ENCODE measurements at regions not wholly inside any gene's neighbourhood (a gene's known extent, or its start where the extent isn't known, plus 50 kb on each side); places are given as distances from the start of the nearest gene placed in this dataset.

DNA sequence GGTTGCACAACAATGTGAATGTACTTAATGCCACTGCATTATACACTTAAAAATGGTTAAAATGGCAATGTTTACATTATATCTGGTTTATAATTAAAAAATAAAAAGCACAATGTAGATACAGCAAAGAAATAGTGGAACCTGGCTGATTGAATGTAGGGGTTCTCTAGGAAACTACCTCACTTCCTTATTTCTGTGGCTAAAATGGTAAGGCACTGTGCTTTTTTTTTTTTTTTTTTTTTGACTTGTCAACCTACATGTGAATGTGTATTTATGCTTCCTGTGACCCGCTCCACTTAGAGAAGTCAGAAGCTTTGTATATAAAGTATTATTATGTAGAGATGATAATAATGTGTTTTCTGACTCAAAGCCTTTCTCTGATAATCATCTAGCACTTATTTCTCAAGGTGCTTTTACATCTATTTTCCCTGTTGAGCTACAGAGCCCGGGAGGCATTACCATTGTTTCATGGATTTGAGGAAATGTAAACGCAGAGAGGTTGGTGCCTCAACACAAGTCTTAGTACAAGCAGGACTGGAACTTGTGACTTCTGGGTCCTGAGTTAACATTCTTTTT lies 55.0 kb downstream of the SOX4 start:
- peak; percentile 61 to 85 for ATAC-seq (ENCODE audit: low read depth in 2 of 2)
- Mint-ChIP-seq H3K9me3 (peaks cover 2 to 13% (median 3%) of the 10 kb centered on the region in 7 donors), H3K27me3 (no peaks in the 10 kb centered on the region)

DNA sequence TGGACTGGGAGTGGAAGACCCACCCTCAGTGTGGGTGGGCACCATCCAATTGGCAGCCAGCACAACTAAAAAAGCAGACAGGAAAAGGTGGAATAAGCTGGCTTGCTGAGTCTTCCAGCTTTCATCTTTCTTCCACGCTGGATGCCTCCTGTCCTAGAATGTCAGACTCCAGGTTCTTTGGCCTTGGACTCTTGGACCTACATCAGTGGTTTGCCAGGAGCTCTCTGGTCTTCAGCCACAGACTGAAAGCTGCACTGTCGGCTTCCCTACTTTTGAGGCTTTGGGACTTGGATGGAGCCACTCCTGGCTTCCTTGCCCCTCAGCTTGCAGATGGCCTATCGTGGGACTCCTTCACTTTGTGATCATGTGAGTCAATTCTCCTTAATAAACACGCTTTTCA lies 59.8 kb downstream of the SOX4 start:
- Mint-ChIP-seq H3K36me3 (peaks cover 4 to 6% of the 10 kb centered on the region in 2 donors), H3K27ac (no peak overlapping the region), H3K27me3 (no peaks in the 10 kb centered on the region), H3K9me3 (peaks cover 2 to 13% (median 3%) of the 10 kb centered on the region in 7 donors), H3K4me3 (no peak overlapping the region), H3K4me1 (peaks cover 0 to 7% (median 0%) of the 10 kb centered on the region in 3 donors)
- ATAC-seq (ENCODE audit: low read depth in 2 of 2) (no peak), DNase-seq (no peak)

More for the DNA sequence above, 55.0 kb downstream of the SOX4 start:
- Mint-ChIP-seq H3K4me3 (no peak overlapping the region), H3K4me1 (peaks cover 0 to 12% (median 0%) of the 10 kb centered on the region in 3 donors), H3K36me3 (peaks cover 0 to 6% of the 10 kb centered on the region in 2 donors), H3K27ac (peak overlapping the region in 1 of 6 donors; percentile 4)
- no peak for DNase-seq

DNA sequence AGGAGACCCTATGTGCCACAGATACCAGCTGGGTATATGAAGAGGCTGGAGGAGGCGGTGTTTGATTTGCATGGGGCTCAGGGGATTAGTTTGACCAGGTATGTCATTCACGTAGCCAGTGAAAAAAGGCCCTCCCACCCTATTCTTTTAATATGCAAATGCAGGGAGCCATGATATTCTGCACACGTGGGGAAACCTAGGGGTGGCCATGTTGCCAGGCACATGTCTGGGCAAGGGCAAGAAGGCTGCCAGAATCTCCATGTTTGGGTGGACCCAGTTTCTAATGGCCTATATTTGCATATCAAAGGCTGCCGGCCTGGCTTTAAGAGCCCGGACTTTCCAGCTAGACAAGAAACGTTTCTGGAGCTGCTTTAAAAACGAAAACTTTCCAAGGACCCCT lies 60.4 kb downstream of the SOX4 start:
- peaks cover 0 to 4% (median 0%) of the 10 kb centered on the region in 3 donors for H3K27me3 Mint-ChIP-seq
- ATAC-seq (ENCODE audit: low read depth in 2 of 2), result no peak

DNA sequence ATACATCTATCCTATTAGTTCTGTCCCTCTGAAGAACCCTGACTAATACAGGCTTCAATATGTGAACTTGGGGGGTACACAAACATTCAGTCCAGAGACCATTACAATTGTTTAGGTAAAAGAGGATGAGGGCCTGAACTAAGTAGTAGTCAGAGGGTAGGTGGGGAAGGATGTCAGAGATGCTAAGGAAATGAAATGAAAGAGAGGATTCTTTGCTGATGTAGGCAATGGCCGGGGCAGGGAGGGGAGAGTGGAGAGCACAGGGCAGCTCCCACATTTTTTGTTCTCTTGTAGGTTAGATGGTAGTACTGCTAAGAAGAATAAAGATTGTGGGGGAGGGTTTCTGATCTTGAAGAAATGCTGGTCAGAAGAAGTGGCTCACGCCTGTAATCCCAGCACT lies 60.8 kb downstream of the SOX4 start:
- ATAC-seq (ENCODE audit: low read depth in 2 of 2) (no peak), DNase-seq (no peak)
- Mint-ChIP-seq H3K9me3 (peaks cover 2 to 13% (median 3%) of the 10 kb centered on the region in 7 donors), H3K27me3 (peaks cover 0 to 4% (median 0%) of the 10 kb centered on the region in 3 donors), H3K4me1 (no peaks in the 10 kb centered on the region), H3K4me3 (no peak overlapping the region), H3K27ac (peak overlapping the region in 1 of 6 donors; percentile 18), H3K36me3 (peaks cover 4 to 6% of the 10 kb centered on the region in 2 donors)

More for the DNA sequence above, 60.4 kb downstream of the SOX4 start:
- Mint-ChIP-seq H3K27ac (no peak overlapping the region), H3K4me3 (no peak overlapping the region), H3K9me3 (peaks cover 2 to 13% (median 3%) of the 10 kb centered on the region in 7 donors), H3K36me3 (peaks cover 4 to 6% of the 10 kb centered on the region in 2 donors), H3K4me1 (peaks cover 0 to 2% (median 0%) of the 10 kb centered on the region in 3 donors)
- no peak for DNase-seq

DNA sequence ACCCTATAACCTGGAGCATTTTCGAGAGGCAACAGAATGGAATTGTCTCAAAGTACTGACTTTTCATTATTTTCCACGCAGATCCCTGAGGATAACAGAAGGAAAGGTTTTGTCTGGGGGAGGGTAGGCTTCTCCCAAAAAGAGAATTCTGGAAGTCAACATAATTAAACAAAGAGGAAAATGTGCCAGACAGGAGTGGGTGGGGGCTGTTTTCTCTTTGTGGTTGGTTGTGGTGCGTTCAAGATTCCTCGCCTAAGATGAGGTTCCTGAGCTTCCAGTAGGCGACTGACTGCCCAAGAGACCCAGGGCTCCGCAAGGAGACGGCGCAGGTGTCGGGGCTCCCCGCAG lies 70.4 kb downstream of the SOX4 start:
- Mint-ChIP-seq H3K27me3 (peaks cover 44 to 55% (median 46%) of the 10 kb centered on the region in 3 donors), H3K4me1 (peaks cover 27 to 36% (median 35%) of the 10 kb centered on the region in 3 donors), H3K4me3 (peak overlapping the region in 6 of 8 donors; percentile 13 to 79 (median 50)), H3K9me3 (peaks cover 0 to 4% (median 0%) of the 10 kb centered on the region in 7 donors), H3K27ac (peak overlapping the region in 1 of 6 donors; percentile 53), H3K36me3 (peaks cover 0 to 8% of the 10 kb centered on the region in 2 donors)
- DNase-seq, result no peak
- no peak for ATAC-seq (ENCODE audit: low read depth in 2 of 2)

DNA sequence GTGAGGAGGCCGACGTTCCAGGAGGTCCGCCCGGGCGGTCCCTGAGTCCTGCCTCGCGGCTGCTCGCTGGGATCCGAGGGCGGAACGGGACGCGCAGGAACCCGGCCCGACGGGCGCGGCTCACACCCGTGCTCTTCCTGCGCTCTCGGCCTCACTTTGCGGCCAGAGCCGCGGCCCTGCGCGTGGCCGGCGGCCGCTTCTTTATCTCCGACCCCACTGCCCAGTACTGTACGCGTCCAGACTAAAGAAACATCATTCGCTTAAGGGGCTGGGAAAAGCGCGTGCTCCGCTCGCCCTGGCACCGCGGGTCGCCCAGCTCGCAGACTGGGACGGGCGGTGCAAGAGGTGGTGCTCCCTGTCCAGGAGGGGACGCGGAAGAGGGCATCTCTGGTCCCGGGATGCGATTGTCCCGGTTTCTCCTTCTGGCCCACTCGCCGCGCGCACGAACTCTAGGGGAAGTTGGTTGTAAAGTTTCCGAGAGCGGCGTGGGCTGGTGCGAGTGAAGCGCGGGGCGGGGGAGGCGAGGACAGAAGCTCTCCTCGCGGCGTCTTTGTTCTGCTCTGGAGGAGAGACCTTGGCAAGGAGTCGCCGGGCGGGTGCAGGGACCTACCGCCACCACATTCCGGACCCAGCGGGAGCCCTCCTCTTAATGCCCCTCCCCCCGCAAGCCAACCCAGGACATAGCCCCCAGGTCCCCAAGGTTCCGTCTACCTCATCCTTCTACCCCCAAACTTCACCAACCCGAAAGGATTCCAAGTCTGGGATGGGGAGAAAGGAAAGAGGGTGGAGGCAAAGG lies 71.0 kb downstream of the SOX4 start:
- DNase-seq (no peak), ATAC-seq (ENCODE audit: low read depth in 2 of 2) (peak; percentile 60 to 63)
- peaks cover 48 to 58% (median 48%) of the 10 kb centered on the region in 3 donors for H3K27me3 Mint-ChIP-seq
- H3K4me1 Mint-ChIP-seq, result peaks cover 27 to 36% (median 35%) of the 10 kb centered on the region in 3 donors
- peaks cover 0 to 4% (median 0%) of the 10 kb centered on the region in 7 donors for H3K9me3 Mint-ChIP-seq
- H3K4me3 Mint-ChIP-seq, result peak overlapping the region; percentile 57 to 92 (median 84)
- peaks cover 0 to 8% of the 10 kb centered on the region in 2 donors for H3K36me3 Mint-ChIP-seq
- H3K27ac Mint-ChIP-seq, result peak overlapping the region in 3 of 6 donors; percentile 60 to 88 (median 84)

DNA sequence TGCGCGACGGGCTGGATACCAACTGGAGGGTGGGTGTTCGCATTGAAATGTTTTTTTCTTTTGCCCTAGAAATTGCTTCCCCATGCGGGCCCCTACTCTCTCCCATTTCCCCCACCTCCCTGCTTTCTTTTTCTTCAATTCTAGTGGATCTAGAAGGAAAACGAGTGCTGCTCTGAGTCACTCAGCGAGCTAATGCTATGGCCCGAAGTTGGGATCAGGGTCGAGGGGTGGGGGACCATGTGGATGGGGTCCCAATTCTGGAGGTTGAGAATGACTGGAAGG lies 71.5 kb downstream of the SOX4 start:
- Mint-ChIP-seq H3K4me1 (peaks cover 27 to 36% (median 35%) of the 10 kb centered on the region in 3 donors), H3K9me3 (peaks cover 0 to 4% (median 0%) of the 10 kb centered on the region in 7 donors), H3K36me3 (peaks cover 0 to 8% of the 10 kb centered on the region in 2 donors), H3K27me3 (peaks cover 48 to 58% (median 48%) of the 10 kb centered on the region in 3 donors), H3K4me3 (peak overlapping the region; percentile 12 to 92 (median 83)), H3K27ac (no peak overlapping the region)
- no peak for ATAC-seq (ENCODE audit: low read depth in 2 of 2)
- DNase-seq, result no peak

DNA sequence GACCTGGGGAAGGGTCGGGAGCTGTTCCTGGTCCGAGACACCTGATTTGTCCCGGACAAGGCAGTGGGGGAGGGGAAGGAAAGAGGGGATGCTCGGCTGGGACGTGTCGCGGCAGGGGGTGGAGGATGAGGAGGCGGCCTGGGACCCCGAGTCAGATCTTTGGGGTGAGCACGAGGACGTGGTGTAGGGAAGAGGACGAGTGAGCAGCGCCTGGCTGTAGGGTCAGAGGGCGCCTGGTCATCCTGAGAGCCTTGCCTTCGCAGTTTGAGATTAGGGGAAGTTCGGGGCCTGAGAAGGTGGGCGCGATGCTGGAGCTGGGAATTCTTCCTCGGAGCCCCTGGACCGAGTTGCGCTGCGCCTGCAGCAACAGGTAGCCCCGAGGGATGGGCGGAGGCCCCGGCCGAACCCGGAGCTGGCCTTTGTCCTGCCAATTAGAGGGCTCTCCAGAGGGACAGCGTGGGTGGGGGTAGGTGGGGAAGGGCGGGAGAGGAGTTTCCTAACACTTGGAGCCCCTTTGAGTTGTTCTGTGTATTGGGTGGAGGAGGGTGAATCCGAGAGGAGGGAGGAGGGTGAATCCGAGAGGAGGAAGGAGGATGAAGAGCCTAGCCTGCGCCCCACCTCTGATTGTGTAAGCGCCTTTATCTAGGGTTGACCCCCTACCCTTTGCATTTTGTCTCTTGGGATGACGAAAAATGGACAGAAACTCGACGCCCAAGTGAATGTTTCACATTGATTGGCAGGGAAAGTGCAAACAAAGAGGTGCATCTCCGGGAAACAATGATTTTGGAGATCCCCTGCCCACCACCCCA lies 72.0 kb downstream of the SOX4 start:
- peaks cover 48 to 58% (median 48%) of the 10 kb centered on the region in 3 donors for H3K27me3 Mint-ChIP-seq
- H3K36me3 Mint-ChIP-seq, result peaks cover 0 to 8% of the 10 kb centered on the region in 2 donors
- H3K4me3 Mint-ChIP-seq, result peak overlapping the region; percentile 52 to 92 (median 83)
- no peak for DNase-seq
- ATAC-seq (ENCODE audit: low read depth in 2 of 2), result peak in 1 of 2 donors; percentile 4
- peak overlapping the region in 1 of 6 donors; percentile 84 for H3K27ac Mint-ChIP-seq
- peaks cover 27 to 36% (median 35%) of the 10 kb centered on the region in 3 donors for H3K4me1 Mint-ChIP-seq
- H3K9me3 Mint-ChIP-seq, result peaks cover 0 to 4% (median 0%) of the 10 kb centered on the region in 7 donors

DNA sequence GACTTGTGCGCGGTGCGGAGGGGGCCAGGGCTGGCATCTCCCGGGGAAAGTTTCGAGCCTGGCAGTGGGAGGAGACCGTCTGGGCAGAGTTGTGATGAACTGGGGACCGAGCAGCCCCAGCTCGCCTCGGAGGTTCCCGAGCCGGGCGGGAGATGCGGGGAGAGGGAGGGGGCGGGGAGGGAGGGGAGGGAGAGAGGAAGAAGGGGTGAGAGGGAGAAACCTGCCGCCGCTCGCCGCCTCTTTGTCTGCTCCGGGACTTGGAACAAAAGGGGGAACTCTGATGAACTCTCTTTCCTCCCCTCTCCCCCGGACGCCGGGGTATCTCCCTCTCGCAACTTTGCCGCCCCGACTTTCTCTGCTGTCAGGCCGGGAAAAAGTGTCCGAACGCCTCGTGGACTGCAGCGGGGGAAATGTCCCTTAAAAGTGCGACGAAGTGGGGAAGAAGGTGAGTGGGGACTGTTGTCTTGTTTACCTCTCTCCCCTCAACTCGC lies 72.7 kb downstream of the SOX4 start:
- ATAC-seq (ENCODE audit: low read depth in 2 of 2), result peak; percentile 45 to 48
- peaks cover 48 to 58% (median 48%) of the 10 kb centered on the region in 3 donors for H3K27me3 Mint-ChIP-seq
- peaks cover 0 to 8% of the 10 kb centered on the region in 2 donors for H3K36me3 Mint-ChIP-seq
- H3K4me1 Mint-ChIP-seq, result peaks cover 27 to 36% (median 35%) of the 10 kb centered on the region in 3 donors
- H3K9me3 Mint-ChIP-seq, result peaks cover 0 to 4% (median 0%) of the 10 kb centered on the region in 7 donors
- H3K4me3 Mint-ChIP-seq, result peak overlapping the region; percentile 75 to 92 (median 83)
- DNase-seq, result no peak
- H3K27ac Mint-ChIP-seq, result peak overlapping the region in 1 of 6 donors; percentile 84

DNA sequence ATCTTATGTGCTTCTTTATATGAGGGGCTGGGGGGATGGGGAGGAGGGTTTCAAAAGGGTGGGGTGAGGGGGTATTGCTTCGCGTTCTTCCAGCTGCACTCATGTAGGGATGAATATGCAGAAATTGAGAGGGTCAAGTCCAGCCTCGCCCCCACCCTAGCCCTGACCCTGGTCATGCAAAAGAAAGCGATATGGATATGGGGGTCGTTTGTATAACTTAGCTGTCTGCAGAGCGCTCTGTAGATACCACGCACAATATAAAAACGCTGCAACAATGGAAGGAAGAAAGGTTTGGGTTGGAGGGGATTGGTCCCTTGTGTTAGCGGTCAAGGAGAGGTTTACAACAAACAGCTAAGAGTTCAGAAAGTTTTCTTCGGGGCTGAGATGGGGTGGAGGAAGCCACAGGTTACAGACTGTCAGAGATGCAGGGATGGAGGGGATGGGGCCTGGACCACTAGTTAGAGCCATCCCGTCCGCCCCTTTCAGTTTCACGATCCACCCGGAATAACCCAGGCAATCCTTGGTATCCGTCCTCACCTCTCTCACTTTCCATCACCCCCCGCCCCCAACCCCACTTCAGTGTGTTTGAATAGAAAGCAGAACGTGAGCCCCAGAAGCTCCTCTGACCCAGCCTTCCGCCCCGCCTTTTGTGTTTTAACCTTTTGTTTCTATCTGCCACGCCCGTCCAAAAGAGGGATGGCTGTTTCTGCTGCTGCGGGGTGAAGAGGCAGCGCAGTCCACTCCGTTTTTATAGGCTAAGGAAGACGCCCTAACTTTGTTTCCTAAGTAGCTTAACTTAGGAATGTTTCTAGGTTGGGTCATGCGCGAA lies 73.5 kb downstream of the SOX4 start:
- H3K4me1 Mint-ChIP-seq, result peaks cover 27 to 36% (median 35%) of the 10 kb centered on the region in 3 donors
- H3K9me3 Mint-ChIP-seq, result peaks cover 0 to 4% (median 0%) of the 10 kb centered on the region in 7 donors
- no peak for DNase-seq
- peak overlapping the region; percentile 75 to 92 (median 80) for H3K4me3 Mint-ChIP-seq
- peak in 1 of 2 donors; percentile 29 for ATAC-seq (ENCODE audit: low read depth in 2 of 2)
- peaks cover 48 to 58% (median 48%) of the 10 kb centered on the region in 3 donors for H3K27me3 Mint-ChIP-seq
- peaks cover 0 to 8% of the 10 kb centered on the region in 2 donors for H3K36me3 Mint-ChIP-seq
- peak overlapping the region in 1 of 6 donors; percentile 66 for H3K27ac Mint-ChIP-seq

DNA sequence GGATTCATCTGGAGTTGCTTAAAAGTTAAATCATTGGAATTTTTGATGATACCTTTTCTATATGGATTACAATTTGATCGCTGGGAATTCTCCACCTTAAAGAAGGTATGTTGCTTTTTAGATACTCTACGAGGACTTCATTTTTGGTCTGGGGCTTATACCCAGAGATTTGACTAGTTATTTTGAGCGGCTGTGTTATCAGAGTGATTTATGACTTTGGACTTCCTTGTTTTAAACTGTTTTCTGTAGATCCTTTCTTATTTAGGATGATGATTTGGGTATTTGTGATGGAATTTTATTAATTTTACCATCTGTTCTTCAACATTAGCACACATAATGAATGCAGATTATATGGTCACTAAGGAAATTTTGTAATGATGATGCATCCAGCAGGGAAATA lies 75.2 kb downstream of the SOX4 start:
- no peak for DNase-seq
- Mint-ChIP-seq H3K4me1 (peaks cover 27 to 36% (median 35%) of the 10 kb centered on the region in 3 donors), H3K4me3 (no peak overlapping the region), H3K27ac (no peak overlapping the region), H3K27me3 (peaks cover 39 to 62% (median 56%) of the 10 kb centered on the region in 3 donors), H3K36me3 (peaks cover 0 to 8% of the 10 kb centered on the region in 2 donors), H3K9me3 (peaks cover 0 to under 1% (median 0%) of the 10 kb centered on the region in 7 donors)
- no peak for ATAC-seq (ENCODE audit: low read depth in 2 of 2)

DNA sequence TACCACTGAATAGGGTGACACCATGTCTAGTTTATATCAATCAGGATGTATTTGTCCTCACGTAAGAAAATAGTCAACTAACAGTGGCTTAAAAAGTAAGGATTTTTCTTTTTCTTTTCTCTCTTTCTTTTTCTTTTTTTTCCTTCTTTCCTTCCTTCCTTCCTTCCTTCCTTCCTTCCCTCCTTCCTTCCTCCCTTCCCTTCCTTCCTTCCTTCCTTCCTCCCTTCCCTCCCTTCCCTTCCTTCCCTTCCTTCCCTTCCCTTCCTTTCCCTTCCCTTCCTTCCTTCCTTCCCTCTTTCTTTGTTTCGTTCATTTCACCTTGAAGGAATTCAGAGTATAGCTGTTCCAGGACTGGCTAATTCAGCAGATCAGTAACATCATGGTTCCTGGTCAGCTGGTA lies 83.2 kb downstream of the SOX4 start:
- Mint-ChIP-seq H3K27ac (no peak overlapping the region), H3K4me1 (no peaks in the 10 kb centered on the region), H3K4me3 (no peak overlapping the region), H3K9me3 (peaks cover 0 to 3% (median 0%) of the 10 kb centered on the region in 7 donors), H3K27me3 (peaks cover 5 to 11% (median 8%) of the 10 kb centered on the region in 3 donors), H3K36me3 (no peaks in the 10 kb centered on the region)
- DNase-seq (no peak), ATAC-seq (ENCODE audit: low read depth in 2 of 2) (no peak)
